AG04450 (cell line): ENCODE measurements at regions not wholly inside any gene's neighbourhood (a gene's known extent, or its start where the extent isn't known, plus 50 kb on each side); places are given as distances from the start of the nearest gene placed in this dataset.

ENCODE experiments used
- CTCF ChIA-PET: fragments of 300-600, 350-600 bp; formaldehyde crosslinking; extraction: SDS; loops from one replicate; lab custom pipeline; 2022; ENCODE audit warnings: antibody characterized with exemption, inconsistent platforms; lab: Charles Lee
- POLR2A ChIA-PET: fragments of 350-600 bp; formaldehyde crosslinking; extraction: SDS; loops from one replicate; lab custom pipeline; 2021; ENCODE audit warnings: antibody characterized with exemption, inconsistent platforms; lab: Yijun Ruan, JAX
- DNase-seq: peaks from one replicate; pipeline ENCODE4 v3.0.0-alpha.2; 2011; ENCODE audit warnings: low read depth, low spot score
- H3K27ac ChIP-seq: one replicate; pipeline ENCODE4 v1.5.1; 2012; ENCODE audit warnings: low read depth, low read length, control low read depth
- H3K27me3 ChIP-seq: one replicate; pipeline ENCODE4 v1.6.0; 2012; ENCODE audit warnings: low read length; ENCODE audit not compliant: control insufficient read depth, insufficient read depth
- H3K4me3 ChIP-seq: 2 replicates; pipeline ENCODE4 v1.5.1; 2011; ENCODE audit warnings: mild to moderate bottlenecking, low read depth, low read length, control low read depth
- H3K9me3 ChIP-seq: 2 replicates; pipeline ENCODE4 v1.5.1; 2012; ENCODE audit warnings: low read length; ENCODE audit not compliant: control insufficient read depth, insufficient read depth
- CTCF ChIP-seq: IDR thresholded peaks from 2 replicates; pipeline ENCODE4 v1.5.1; 2011; ENCODE audit warnings: low read depth, low read length, control low read depth, inconsistent platforms

GRCh38 chr2:220512419-220512818, 885.0 kb downstream of the SLC4A3 start:
- ChIA-PET CTCF (no interaction called here), POLR2A (no interaction called here)
- Histone ChIP-seq H3K27ac (peak overlapping the region; percentile 81), H3K9me3 (no peaks in the 10 kb centered on the region), H3K27me3 (no peaks in the 10 kb centered on the region), H3K4me3 (no peak overlapping the region)
- DNase-seq: peak; percentile 36
- no peak for TF ChIP-seq CTCF

- Histone ChIP-seq H3K27me3 (no peaks in the 10 kb centered on the region), H3K27ac (no peak overlapping the region), H3K9me3 (no peaks in the 10 kb centered on the region), H3K4me3 (no peak overlapping the region)
- CTCF ChIA-PET: interaction anchor here (0.5 to 2.2 kb wide), 2 partner anchors 7 to 20 kb away, joined by 4 to 10 read pairs; no protein-coding TSS in a partner anchor
- no peak for TF ChIP-seq CTCF
- POLR2A ChIA-PET: interaction anchor here (0.6 to 1.1 kb wide), 3 partner anchors 9 to 70 kb away, joined by 3 to 5 read pairs (median 4); no protein-coding TSS in a partner anchor
- DNase-seq: no peak
Measured at GRCh38 chr2:220513573-220514288, 886.3 kb downstream of the SLC4A3 start.

GRCh38 chr2:220521551-220521950, 894.1 kb downstream of the SLC4A3 start:
- POLR2A ChIA-PET: no interaction called here
- CTCF ChIA-PET: interaction anchor here (0.6 to 0.8 kb wide), 3 partner anchors 8 to 50 kb away, joined by 3 to 4 read pairs (median 3); no protein-coding TSS in a partner anchor

GRCh38 chr2:220528180-220528675, 900.8 kb downstream of the SLC4A3 start:
- POLR2A ChIA-PET: no interaction called here
- TF ChIP-seq CTCF: no peak
- DNase-seq: no peak
- no peak overlapping the region for H3K27ac ChIP-seq
- H3K9me3 ChIP-seq: peaks cover 4% of the 10 kb centered on the region
- H3K27me3 ChIP-seq: no peaks in the 10 kb centered on the region
- CTCF ChIA-PET: interaction anchor here (1.0 kb wide), 1 partner anchor 791 kb away, joined by 3 read pairs; no protein-coding TSS in a partner anchor
- no peak overlapping the region for H3K4me3 ChIP-seq

More at GRCh38 chr2:220521551-220521950, 894.1 kb downstream of the SLC4A3 start:
- Histone ChIP-seq H3K4me3 (no peak overlapping the region), H3K27ac (no peak overlapping the region), H3K27me3 (no peaks in the 10 kb centered on the region), H3K9me3 (peaks cover 4% of the 10 kb centered on the region; the same call in 1 of the 2 replicates)
- no peak for DNase-seq
- no peak for TF ChIP-seq CTCF

- Histone ChIP-seq H3K27ac (no peak overlapping the region), H3K27me3 (no peaks in the 10 kb centered on the region), H3K4me3 (no peak overlapping the region), H3K9me3 (peaks cover 4% of the 10 kb centered on the region)
- no peak for TF ChIP-seq CTCF
- ChIA-PET POLR2A (no interaction called here), CTCF (no interaction called here)
- no peak for DNase-seq
Measured at GRCh38 chr2:220531216-220531615, 903.8 kb downstream of the SLC4A3 start.
